Upper lobe of left lung (tissue), 4 donors: ENCODE measurements at regions not wholly inside any gene's neighbourhood (a gene's known extent, or its start where the extent isn't known, plus 50 kb on each side); places are given as distances from the start of the nearest gene placed in this dataset.

Experiments
- CTCF ChIP-seq, 6 experiments: fragments of 450-650 bp in 4 of 6; fragments of 200-600 bp in 2 of 6; sonication (generic) in 2 of 6; IDR thresholded peaks; one replicate each; pipeline ENCODE4 v1.5.1; 2016 to 2019; ENCODE audit warnings: antibody characterized with exemption in 6 of 6
- EP300 ChIP-seq, 4 donors: sonication (generic); formaldehyde crosslinking; IDR thresholded peaks; one replicate each; pipeline ENCODE4 v1.5.1; 2017; ENCODE audit warnings: antibody characterized with exemption in 4 of 4, control low read depth in 2 of 4
- POLR2A ChIP-seq, 4 donors: fragments of 450-650 bp; IDR thresholded peaks; one replicate each; pipeline ENCODE4 v1.5.1; 2016 to 2017; ENCODE audit warnings: antibody characterized with exemption in 4 of 4, mild to moderate bottlenecking in 2 of 4
- POLR2AphosphoS5 ChIP-seq, 2 donors: sonication (generic); formaldehyde crosslinking; IDR thresholded peaks; one replicate each; pipeline ENCODE4 v1.5.1; 2017; ENCODE audit warnings: antibody characterized with exemption in 2 of 2

- TF ChIP-seq CTCF (IDR thresholded peaks at IDR 0.05) (peak; percentile 57 to 88 (median 69)), POLR2AphosphoS5 (IDR thresholded peaks at IDR 0.05) (no peak), POLR2A (IDR thresholded peaks at IDR 0.05) (no peak), EP300 (IDR thresholded peaks at IDR 0.05) (no peak)
Observed at GRCh38 chr18:11553098-11553940, 56.1 kb upstream of the SLC35G4 start.
